GM13976 (cell line): ENCODE measurements at regions not wholly inside any gene's neighbourhood (a gene's known extent, or its start where the extent isn't known, plus 50 kb on each side); places are given as distances from the start of the nearest gene placed in this dataset.

Experiments
- DNase-seq: peaks from one replicate; pipeline ENCODE4 v3.0.0; 2012; ENCODE audit warnings: low spot score
- in situ Hi-C: fragments of 300-500 bp; cut with MboI; formaldehyde crosslinking; loops from one replicate; pipeline ENCODE4 v1.12.0; 2022; ENCODE audit warnings: low sequenced_read_pairs, mixed read lengths, inconsistent platforms; ENCODE audit not compliant: unreplicated experiment
- TF ChIP-seq, protein P1 (sequence below): IDR thresholded peaks from 2 replicates; pipeline ENCODE4 v1.5.1; 2012; ENCODE audit warnings: borderline replicate concordance, mild to moderate bottlenecking; ENCODE audit not compliant: insufficient read depth; ENCODE audit errors: extremely low read depth, missing control alignments, control extremely low read depth

DNA sequence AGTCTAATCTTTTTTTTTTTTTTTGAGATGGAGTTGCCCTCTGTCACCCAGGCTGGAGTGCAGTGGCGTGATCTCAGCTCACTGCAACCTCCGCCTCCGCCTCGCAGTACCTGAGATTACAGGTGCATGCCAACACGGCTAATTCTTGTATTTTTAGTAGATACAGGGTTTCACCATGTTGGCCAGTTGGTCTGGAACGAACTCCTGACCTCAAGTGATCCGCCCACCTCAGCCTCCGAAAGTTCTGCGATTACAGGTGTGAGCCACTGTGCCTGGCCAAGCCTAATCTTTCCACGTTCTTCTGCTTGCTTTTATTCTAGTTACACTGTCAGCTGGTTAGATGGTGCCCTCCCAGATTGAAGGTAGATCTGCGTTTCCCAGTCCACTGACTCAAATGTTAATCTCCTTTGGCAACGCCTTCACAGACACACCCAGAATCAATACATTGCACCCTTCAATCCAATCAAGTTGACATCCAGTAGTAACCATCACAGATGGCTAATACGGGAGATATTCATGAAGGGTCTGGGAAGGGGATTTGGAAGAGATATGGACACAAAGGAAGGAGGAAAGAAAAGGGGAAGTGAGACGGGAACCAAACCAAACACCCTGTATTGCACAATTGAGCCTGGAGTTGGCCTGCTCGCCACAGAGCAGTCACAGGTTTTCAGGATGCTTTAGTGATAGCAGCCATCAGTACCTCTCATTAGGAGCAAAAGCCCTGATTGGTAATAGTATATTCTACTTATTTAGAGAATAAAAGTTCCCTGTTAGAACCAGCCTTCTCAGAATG is 229.8 kb downstream of the PIK3C3 start:
- no peak for DNase-seq
- in situ Hi-C loops, result no loop called here
- TF ChIP-seq, protein P1, sequence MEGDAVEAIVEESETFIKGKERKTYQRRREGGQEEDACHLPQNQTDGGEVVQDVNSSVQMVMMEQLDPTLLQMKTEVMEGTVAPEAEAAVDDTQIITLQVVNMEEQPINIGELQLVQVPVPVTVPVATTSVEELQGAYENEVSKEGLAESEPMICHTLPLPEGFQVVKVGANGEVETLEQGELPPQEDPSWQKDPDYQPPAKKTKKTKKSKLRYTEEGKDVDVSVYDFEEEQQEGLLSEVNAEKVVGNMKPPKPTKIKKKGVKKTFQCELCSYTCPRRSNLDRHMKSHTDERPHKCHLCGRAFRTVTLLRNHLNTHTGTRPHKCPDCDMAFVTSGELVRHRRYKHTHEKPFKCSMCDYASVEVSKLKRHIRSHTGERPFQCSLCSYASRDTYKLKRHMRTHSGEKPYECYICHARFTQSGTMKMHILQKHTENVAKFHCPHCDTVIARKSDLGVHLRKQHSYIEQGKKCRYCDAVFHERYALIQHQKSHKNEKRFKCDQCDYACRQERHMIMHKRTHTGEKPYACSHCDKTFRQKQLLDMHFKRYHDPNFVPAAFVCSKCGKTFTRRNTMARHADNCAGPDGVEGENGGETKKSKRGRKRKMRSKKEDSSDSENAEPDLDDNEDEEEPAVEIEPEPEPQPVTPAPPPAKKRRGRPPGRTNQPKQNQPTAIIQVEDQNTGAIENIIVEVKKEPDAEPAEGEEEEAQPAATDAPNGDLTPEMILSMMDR, result no peak

DNA sequence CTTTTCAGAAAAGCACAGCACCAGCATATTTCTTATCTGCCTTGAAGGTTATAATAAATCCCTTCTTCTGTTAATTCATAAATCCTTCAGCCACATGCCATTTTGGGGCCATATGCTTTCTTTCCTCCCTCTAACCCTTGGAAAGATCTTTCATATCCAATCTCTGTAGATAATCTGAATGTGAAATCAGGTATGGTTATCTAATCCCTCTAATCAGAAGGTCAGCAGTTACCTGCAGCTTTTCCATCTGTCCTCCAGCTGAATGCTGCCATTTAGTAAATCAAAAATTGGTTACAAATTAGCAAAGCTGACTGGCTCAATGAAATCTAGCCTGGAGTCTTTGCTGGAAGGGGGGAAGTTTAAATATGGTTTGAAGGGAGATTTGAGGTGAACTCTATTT is 230.5 kb downstream of the PIK3C3 start:
- no peak for DNase-seq
- in situ Hi-C loops, result no loop called here
- TF ChIP-seq, protein P1, result no peak

DNA sequence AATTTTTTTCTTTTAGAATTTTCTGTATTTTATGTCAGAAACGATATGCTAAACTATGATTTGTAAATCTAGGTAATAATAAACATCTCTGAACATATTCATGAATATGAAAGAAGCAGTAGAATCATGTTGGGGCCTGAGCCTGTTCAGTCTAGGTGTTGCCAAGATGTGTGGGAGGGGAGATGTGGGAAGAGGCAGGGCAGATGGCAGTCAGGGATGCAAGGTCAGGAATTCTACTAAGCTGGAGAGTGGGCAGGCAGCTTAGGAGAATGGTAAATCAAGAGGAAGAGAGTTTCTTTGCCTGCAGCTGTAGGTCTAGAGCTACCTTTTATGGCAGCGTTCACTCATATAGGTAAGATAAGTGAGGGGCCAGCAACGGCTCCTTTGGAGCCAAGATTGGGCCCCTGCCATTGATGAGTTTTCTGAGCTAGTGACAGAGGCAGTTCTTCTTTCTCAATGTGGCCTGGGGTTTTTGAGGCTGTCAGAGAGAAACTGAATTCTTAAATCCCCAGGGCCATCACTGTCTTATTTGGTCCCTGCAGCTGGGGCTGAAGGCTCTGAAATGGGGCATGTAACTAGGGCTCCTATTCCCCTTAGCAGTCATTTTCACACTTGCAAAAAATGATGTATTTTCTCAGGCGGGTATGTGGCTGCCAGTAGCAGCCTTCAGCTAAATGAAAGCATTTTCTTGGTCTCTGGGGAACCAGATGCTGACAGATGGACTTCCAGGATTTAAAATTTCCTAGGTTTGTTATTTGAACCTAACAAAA is 232.8 kb downstream of the PIK3C3 start:
- TF ChIP-seq, protein P1, result no peak
- no peak for DNase-seq
- in situ Hi-C loops, result no loop called here

DNA sequence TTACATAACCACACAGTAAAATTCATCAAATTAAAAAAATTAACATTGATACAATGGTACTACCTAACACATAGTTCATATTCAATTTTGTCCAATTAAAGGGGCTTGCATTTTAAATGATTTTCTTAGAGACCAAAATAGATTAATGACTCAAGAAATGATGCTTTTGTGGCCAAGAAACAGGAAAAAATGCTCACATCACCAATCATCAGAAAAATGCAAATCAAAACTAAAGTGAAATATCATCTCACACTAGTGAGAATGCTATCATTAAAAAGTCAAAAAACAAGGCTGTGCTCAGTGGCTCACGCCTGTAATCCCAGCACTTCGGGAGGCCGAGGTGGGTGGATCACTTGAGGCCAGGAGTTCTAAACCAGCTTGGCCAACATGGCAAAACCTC is 235.6 kb downstream of the PIK3C3 start:
- TF ChIP-seq, protein P1, result no peak
- no peak for DNase-seq
- in situ Hi-C loops, result no loop called here

DNA sequence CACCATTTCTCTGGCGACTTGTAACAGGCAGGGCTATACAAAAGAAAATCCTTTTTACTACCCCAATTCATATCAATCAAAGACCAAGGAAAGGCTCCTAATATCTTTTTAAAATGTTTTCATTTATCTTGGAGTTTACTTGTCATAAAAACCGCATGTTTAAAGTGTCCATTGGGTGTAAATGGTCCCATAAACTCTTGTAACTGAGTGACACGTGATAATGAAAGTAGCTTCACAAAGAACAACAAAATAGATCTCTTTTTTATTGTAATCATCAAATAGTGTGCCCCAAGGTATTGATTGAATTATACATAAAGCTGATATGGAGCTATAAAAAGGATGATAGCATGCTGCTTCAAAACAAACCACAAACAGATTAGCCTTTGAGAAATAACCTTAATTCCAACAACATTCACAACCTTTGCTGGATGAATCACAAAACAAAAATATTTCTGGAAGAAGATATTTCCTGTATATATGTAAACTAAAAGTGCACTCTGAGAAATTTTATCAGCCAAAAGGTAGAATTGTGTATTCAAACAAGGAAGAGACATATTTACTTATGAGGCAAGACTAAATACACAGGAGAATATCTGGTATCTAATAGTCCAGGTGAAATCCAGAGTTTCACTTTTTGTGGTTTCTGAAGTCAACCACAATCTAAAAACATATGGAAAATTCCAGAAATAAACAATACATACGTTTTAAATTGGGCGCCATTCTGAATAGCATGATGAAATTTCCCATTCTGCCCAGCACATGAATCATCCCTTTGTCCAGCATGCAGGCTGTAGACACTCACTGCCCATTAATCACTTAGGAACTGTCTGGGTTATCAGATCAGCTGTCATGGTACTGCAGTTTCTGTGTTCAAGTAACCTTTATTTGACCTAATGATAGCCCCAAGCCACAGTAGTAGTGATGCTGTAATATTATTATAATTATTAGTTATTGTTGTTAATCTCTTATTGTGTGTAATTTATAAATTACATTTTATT is 237.5 kb downstream of the PIK3C3 start:
- DNase-seq, result no peak
- in situ Hi-C loops, result no loop called here
- TF ChIP-seq, protein P1, result no peak

DNA sequence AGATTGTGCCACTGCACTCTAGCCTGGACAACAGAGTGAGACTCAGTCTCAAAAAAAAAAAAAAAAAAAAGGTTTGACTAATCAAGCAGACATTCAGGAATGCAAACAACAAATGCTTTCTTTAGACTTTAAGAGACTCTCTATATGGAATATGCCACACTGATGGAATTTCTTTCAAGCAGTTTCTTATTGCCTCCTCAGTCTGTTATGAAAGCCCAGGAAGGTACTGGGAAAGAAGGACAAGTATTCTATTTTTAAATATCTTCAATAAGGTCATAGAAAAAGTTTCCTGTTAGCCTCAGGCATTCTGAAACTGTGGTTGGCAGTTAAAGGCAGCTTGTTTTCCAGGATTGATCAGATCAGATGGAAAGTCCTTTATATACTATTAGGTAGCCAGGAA is 241.6 kb downstream of the PIK3C3 start:
- DNase-seq, result no peak
- in situ Hi-C loops, result no loop called here

More for the DNA sequence above, 241.6 kb downstream of the PIK3C3 start:
- TF ChIP-seq, protein P1, result no peak
